ENCODE measurements at regions not wholly inside any gene's neighbourhood (a gene's known extent, or its start where the extent isn't known, plus 50 kb on each side); places are given as distances from the start of the nearest gene placed in this dataset.

- CTCF ChIA-PET, result no interaction called here
- no peak for TF ChIP-seq EHF (CRISPR knock-in tag; IDR thresholded peaks at IDR 0.05)
- TF ChIP-seq ELK1 (IDR thresholded peaks at IDR 0.05; ENCODE audit: low read depth, low read length), result no peak
- TF ChIP-seq SMC3 (IDR thresholded peaks at IDR 0.05), result no peak
- TF ChIP-seq FOSB (CRISPR knock-in tag; IDR thresholded peaks at IDR 0.05), result no peak
- no peak for TF ChIP-seq ATOH8 (CRISPR knock-in tag; IDR thresholded peaks at IDR 0.05; ENCODE audit: low read depth)
- no peak for TF ChIP-seq PHF8 (IDR thresholded peaks at IDR 0.05; ENCODE audit: borderline replicate concordance, low read depth)
- WGBS (ENCODE audit: missing lambda C conversion rate), result 76% methylated on average over 5 of the region's 5 CpGs
These were observed 176.1 kb upstream of the KL start for GRCh38 chr13:32840113-32840512.

GRCh38 chr13:32840989-32841713 lies 175.1 kb upstream of the KL start:
- POLR2A ChIA-PET, result no interaction called here
- FAIRE-seq, result no peak
- H3K27ac ChIP-seq, result no peak overlapping the region

More at GRCh38 chr13:32840113-32840512, 176.1 kb upstream of the KL start:
- H3K4me1 ChIP-seq, result no peaks in the 10 kb centered on the region
- ATAC-seq, result no peak
- no peak overlapping the region for H3K4me2 ChIP-seq
- no peak overlapping the region for H3K4me3 ChIP-seq
- DNase-seq (ENCODE audit: low read depth in 1 of 2, low spot score in 1 of 2), result no peak
- POLR2A ChIA-PET, result no interaction called here
- no peaks in the 10 kb centered on the region for H3K9me3 ChIP-seq
- no peak overlapping the region for H3K27ac ChIP-seq
- no peak for FAIRE-seq

More at GRCh38 chr13:32840989-32841713, 175.1 kb upstream of the KL start:
- TF ChIP-seq POLR2A (IDR thresholded peaks at IDR 0.05; ENCODE audit: low read length) (no peak), CBX2 (IDR thresholded peaks at IDR 0.05; ENCODE audit: borderline replicate concordance, low read depth) (no peak), KDM1A (IDR thresholded peaks at IDR 0.05; ENCODE audit: low read depth) (no peak), FOSL2 (IDR thresholded peaks at IDR 0.05) (no peak), FOSL2 (CRISPR knock-in tag; IDR thresholded peaks at IDR 0.05) (no peak), ATOH8 (CRISPR knock-in tag; IDR thresholded peaks at IDR 0.05; ENCODE audit: low read depth) (no peak), KDM5A (IDR thresholded peaks at IDR 0.05) (no peak), NPAS2 (CRISPR knock-in tag; IDR thresholded peaks at IDR 0.05; ENCODE audit: borderline replicate concordance) (no peak), MAZ (IDR thresholded peaks at IDR 0.05; ENCODE audit: borderline replicate concordance, low read depth, low read length) (no peak), HDAC2 (IDR thresholded peaks at IDR 0.05) (no peak), CTCF (IDR thresholded peaks at IDR 0.05) (no peak), HMGXB4 (CRISPR knock-in tag; IDR thresholded peaks at IDR 0.05; ENCODE audit: borderline replicate concordance) (no peak), JUNB (IDR thresholded peaks at IDR 0.05) (no peak), USF2 (IDR thresholded peaks at IDR 0.05) (no peak), EHMT2 (IDR thresholded peaks at IDR 0.05; ENCODE audit: low read depth) (no peak), GATA3 (IDR thresholded peaks at IDR 0.05; ENCODE audit: borderline replicate concordance) (no peak), POLR2AphosphoS2 (conservative IDR thresholded peaks at IDR 0.05; ENCODE audit: low read length) (no peak), NFE2L2 (conservative IDR thresholded peaks at IDR 0.05; ENCODE audit: low read length) (no peak), HES2 (IDR thresholded peaks at IDR 0.05) (no peak)
- no peaks in the 10 kb centered on the region for H3K9me3 ChIP-seq
- ATAC-seq, result no peak
- 68% methylated on average over 10 of the region's 10 CpGs for WGBS (ENCODE audit: missing lambda C conversion rate)
- H3K4me2 ChIP-seq, result no peak overlapping the region
- DNase-seq (ENCODE audit: low read depth in 1 of 2, low spot score in 1 of 2), result no peak
- no peak overlapping the region for H3K4me3 ChIP-seq
- CTCF ChIA-PET, result no interaction called here
- H3K4me1 ChIP-seq, result no peaks in the 10 kb centered on the region
